ENCODE measurements at regions not wholly inside any gene's neighbourhood (a gene's known extent, or its start where the extent isn't known, plus 50 kb on each side); places are given as distances from the start of the nearest gene placed in this dataset.

GRCh38 chr1:234844479-234845031 lies 234.6 kb upstream of the IRF2BP2 start:
- Histone ChIP-seq H3K4me2 (no peak overlapping the region), H3K79me2 (ENCODE audit: low read depth) (no peaks in the 10 kb centered on the region), H3K4me1 (no peaks in the 10 kb centered on the region), H4K20me1 (ENCODE audit: low read depth) (no peaks in the 10 kb centered on the region), H2AFZ (replicated peaks) (no peak overlapping the region), H3K27me3 (no peaks in the 10 kb centered on the region), H3F3A (ENCODE audit: low read depth) (no peaks in the 10 kb centered on the region), H3K4me3 (no peak overlapping the region), H3K36me3 (no peaks in the 10 kb centered on the region), H3K27ac (no peak overlapping the region), H3K9ac (no peak overlapping the region), H3K9me3 (ENCODE audit: low read depth) (peaks cover 2% of the 10 kb centered on the region)
- peak overlapping the region; percentile 18 for H3K27ac Mint-ChIP-seq
- peaks cover 5% of the 10 kb centered on the region for H3K27me3 Mint-ChIP-seq (ENCODE audit: insufficient read depth, low read depth)
- H3K9me3 Mint-ChIP-seq: peaks cover 14% of the 10 kb centered on the region
- no peak for DNase-seq (ENCODE audit: low spot score)
- H3K36me3 Mint-ChIP-seq: no peaks in the 10 kb centered on the region
- H3K4me3 Mint-ChIP-seq: no peak overlapping the region
- peaks cover 14% of the 10 kb centered on the region for H3K4me1 Mint-ChIP-seq
- TF ChIP-seq CTCF (IDR thresholded peaks at IDR 0.05): no peak
- TF ChIP-seq EZH2phosphoT487 (IDR thresholded peaks at IDR 0.05): no peak
- no peak for TF ChIP-seq EZH2 (IDR thresholded peaks at IDR 0.05)

DNA sequence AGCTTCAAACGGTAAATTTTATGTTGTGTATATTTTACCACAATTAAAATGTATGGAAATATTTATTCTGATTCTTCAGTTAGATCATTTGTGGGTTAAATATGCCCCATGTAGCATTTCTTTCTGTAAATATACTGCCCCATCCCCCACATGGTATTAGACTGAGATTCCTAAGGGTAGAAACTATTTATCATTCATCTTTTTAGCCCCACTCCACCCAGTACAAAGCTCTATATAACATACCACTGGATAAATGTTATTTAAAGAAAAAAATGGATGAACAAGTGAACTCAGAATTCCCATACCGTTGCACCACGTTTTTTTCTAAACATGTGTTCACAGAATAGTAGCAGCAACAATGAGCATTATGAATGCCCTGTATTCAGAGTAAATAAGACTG lies 234.0 kb upstream of the IRF2BP2 start:
- peaks cover 2% of the 10 kb centered on the region for H3K9me3 ChIP-seq (ENCODE audit: low read depth)
- no peak overlapping the region for H2AFZ ChIP-seq (replicated peaks)
- Mint-ChIP-seq H3K4me3 (no peak overlapping the region), H3K27me3 (ENCODE audit: insufficient read depth, low read depth) (peaks cover 5% of the 10 kb centered on the region), H3K4me1 (peaks cover 14% of the 10 kb centered on the region), H3K9me3 (peaks cover 14% of the 10 kb centered on the region), H3K36me3 (no peaks in the 10 kb centered on the region), H3K27ac (no peak overlapping the region)
- DNase-seq (ENCODE audit: low spot score): no peak
- no peaks in the 10 kb centered on the region for H3K79me2 ChIP-seq (ENCODE audit: low read depth)
- H3K27ac ChIP-seq: no peak overlapping the region
- H3K9ac ChIP-seq: no peak overlapping the region
- H3K4me3 ChIP-seq: no peak overlapping the region
- no peaks in the 10 kb centered on the region for H3F3A ChIP-seq (ENCODE audit: low read depth)
- no peaks in the 10 kb centered on the region for H3K27me3 ChIP-seq
- no peaks in the 10 kb centered on the region for H3K36me3 ChIP-seq
- no peaks in the 10 kb centered on the region for H4K20me1 ChIP-seq (ENCODE audit: low read depth)
- H3K4me1 ChIP-seq: no peaks in the 10 kb centered on the region
- TF ChIP-seq EZH2phosphoT487 (IDR thresholded peaks at IDR 0.05) (no peak), CTCF (IDR thresholded peaks at IDR 0.05) (no peak), EZH2 (IDR thresholded peaks at IDR 0.05) (no peak)
- H3K4me2 ChIP-seq: no peak overlapping the region

GRCh38 chr1:234842726-234843641 lies 233.0 kb upstream of the IRF2BP2 start:
- H3K4me3 Mint-ChIP-seq: no peak overlapping the region
- no peaks in the 10 kb centered on the region for H3K27me3 ChIP-seq
- peaks cover 5% of the 10 kb centered on the region for H3K27me3 Mint-ChIP-seq (ENCODE audit: insufficient read depth, low read depth)
- H3K79me2 ChIP-seq (ENCODE audit: low read depth): no peaks in the 10 kb centered on the region
- H3K9me3 Mint-ChIP-seq: peaks cover 14% of the 10 kb centered on the region
- no peak overlapping the region for H3K4me3 ChIP-seq
- no peak for DNase-seq (ENCODE audit: low spot score)
- peaks cover 2% of the 10 kb centered on the region for H3K9me3 ChIP-seq (ENCODE audit: low read depth)
- H3K36me3 ChIP-seq: no peaks in the 10 kb centered on the region
- no peak overlapping the region for H3K9ac ChIP-seq
- no peaks in the 10 kb centered on the region for H3F3A ChIP-seq (ENCODE audit: low read depth)
- no peak overlapping the region for H3K4me2 ChIP-seq
- no peak overlapping the region for H3K27ac Mint-ChIP-seq
- H3K4me1 ChIP-seq: no peaks in the 10 kb centered on the region
- TF ChIP-seq CTCF (IDR thresholded peaks at IDR 0.05) (no peak), EZH2phosphoT487 (IDR thresholded peaks at IDR 0.05) (no peak), EZH2 (IDR thresholded peaks at IDR 0.05) (no peak)
- H2AFZ ChIP-seq (replicated peaks): peak overlapping the region; percentile 6
- peaks cover 17% of the 10 kb centered on the region for H3K4me1 Mint-ChIP-seq
- H3K36me3 Mint-ChIP-seq: no peaks in the 10 kb centered on the region
- H3K27ac ChIP-seq: no peak overlapping the region
- no peaks in the 10 kb centered on the region for H4K20me1 ChIP-seq (ENCODE audit: low read depth)

Measured in neural progenitor cell (in vitro differentiated cells).